Ectodermal cell (in vitro differentiated cells): ENCODE measurements at regions not wholly inside any gene's neighbourhood (a gene's known extent, or its start where the extent isn't known, plus 50 kb on each side); places are given as distances from the start of the nearest gene placed in this dataset.

ENCODE experiments used
- H3K27ac ChIP-seq: 2 replicates; pipeline ENCODE4 v1.7.0; 2013; ENCODE audit warnings: mild to moderate bottlenecking, low read depth, low read length; ENCODE audit not compliant: insufficient read depth, poor library complexity, severe bottlenecking
- H3K27me3 ChIP-seq: 2 replicates; pipeline ENCODE4 v1.7.0; 2013; ENCODE audit warnings: mild to moderate bottlenecking, low read length; ENCODE audit not compliant: insufficient read depth, control insufficient read depth, poor library complexity, severe bottlenecking
- H3K36me3 ChIP-seq: one replicate; pipeline ENCODE4 v1.7.0; 2013; ENCODE audit warnings: low read length; ENCODE audit not compliant: control insufficient read depth, insufficient read depth
- H3K4me1 ChIP-seq: one replicate; pipeline ENCODE4 v1.7.0; 2013; ENCODE audit warnings: low read length; ENCODE audit not compliant: control insufficient read depth, insufficient read depth
- H3K4me3 ChIP-seq: 2 replicates; pipeline ENCODE4 v1.7.0; 2013; ENCODE audit warnings: low read depth, low read length, control low read depth; ENCODE audit not compliant: insufficient read depth
- H3K9me3 ChIP-seq: 2 replicates; pipeline ENCODE4 v1.7.0; 2013; ENCODE audit warnings: mild to moderate bottlenecking, low read length, moderate library complexity; ENCODE audit not compliant: control insufficient read depth
- WGBS, 2 experiments: methylation state at CpG; one replicate each; pipeline ENCODE4 v1.1.7; 2013; ENCODE audit warnings: missing lambda C conversion rate in 2 of 2; 5-methylcytosine and 5-hydroxymethylcytosine counted together

DNA sequence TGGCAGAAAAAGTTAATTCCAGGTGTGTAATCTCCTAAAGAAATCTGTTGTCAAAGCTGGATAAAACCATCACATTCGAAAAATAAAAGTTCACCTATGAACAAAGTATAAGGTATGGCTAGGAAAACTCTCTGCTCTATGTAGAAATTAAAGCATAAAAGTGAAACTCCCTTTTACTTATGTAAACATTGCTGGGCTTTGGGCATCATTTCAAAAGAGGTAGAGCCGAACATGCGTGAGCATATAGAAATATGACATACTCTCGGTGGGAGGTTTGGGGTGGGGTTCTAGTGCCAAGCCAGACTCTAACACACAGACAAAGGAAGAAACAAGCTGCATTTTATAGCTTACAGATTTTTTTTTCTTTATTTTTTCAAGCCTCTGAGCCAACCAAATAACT lies 306.8 kb upstream of the ATP11B start:
- Histone ChIP-seq H3K4me1 (peaks cover 10% of the 10 kb centered on the region), H3K9me3 (no peaks in the 10 kb centered on the region), H3K4me3 (no peak overlapping the region), H3K27ac (no peak overlapping the region), H3K36me3 (no peaks in the 10 kb centered on the region), H3K27me3 (no peaks in the 10 kb centered on the region)
- WGBS, 2 experiments, result 94 to 96% methylated on average over 3 to 4 of the region's 4 CpGs

DNA sequence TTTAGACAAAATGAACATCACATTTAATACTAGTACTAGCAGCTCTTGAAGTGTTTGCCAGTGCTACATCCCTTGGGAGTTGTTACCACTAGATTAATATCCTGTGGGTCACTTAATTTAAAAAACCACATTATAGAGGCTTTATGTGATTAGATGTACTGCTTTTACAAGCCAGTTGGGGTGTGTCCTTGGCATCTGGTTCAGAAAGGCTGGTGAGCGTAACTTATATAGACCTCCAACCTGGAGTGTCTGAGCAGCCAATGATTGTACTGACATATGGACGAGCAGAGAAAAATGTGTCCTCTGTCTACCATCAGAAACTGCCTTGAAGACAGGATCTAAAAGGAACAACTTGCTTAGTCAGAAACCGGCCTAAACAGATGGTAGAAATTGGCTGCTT lies 306.2 kb upstream of the ATP11B start:
- H3K4me1 ChIP-seq, result peaks cover 14% of the 10 kb centered on the region
- WGBS, 2 experiments, result 92 to 94% methylated on average over 3 of the region's 3 CpGs
- no peaks in the 10 kb centered on the region for H3K36me3 ChIP-seq
- no peaks in the 10 kb centered on the region for H3K9me3 ChIP-seq
- no peaks in the 10 kb centered on the region for H3K27me3 ChIP-seq
- no peak overlapping the region for H3K4me3 ChIP-seq
- no peak overlapping the region for H3K27ac ChIP-seq

DNA sequence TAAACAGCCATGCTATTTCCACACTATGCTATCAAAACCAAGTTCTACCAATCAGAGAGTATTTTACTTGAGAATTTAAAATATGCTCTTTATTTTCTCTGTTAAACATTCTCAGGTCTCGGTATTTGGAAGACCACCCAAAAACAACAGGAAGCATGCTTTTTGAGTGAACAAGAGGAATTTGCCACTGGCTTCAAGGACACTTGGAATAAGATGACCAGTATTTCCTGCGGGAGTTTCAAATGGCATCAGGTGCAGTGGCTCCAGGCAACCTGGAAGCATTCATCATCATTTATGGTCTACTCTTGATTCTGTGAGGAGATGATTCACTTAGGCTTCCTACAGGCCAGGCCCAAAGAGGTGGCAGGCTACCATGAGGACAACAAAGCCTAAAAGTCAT lies 305.7 kb upstream of the ATP11B start:
- 96% methylated on average over 2 of the region's 2 CpGs for WGBS, 2 experiments
- Histone ChIP-seq H3K9me3 (no peaks in the 10 kb centered on the region), H3K4me3 (no peak overlapping the region), H3K4me1 (peaks cover 14% of the 10 kb centered on the region), H3K27me3 (no peaks in the 10 kb centered on the region), H3K27ac (no peak overlapping the region), H3K36me3 (no peaks in the 10 kb centered on the region)

DNA sequence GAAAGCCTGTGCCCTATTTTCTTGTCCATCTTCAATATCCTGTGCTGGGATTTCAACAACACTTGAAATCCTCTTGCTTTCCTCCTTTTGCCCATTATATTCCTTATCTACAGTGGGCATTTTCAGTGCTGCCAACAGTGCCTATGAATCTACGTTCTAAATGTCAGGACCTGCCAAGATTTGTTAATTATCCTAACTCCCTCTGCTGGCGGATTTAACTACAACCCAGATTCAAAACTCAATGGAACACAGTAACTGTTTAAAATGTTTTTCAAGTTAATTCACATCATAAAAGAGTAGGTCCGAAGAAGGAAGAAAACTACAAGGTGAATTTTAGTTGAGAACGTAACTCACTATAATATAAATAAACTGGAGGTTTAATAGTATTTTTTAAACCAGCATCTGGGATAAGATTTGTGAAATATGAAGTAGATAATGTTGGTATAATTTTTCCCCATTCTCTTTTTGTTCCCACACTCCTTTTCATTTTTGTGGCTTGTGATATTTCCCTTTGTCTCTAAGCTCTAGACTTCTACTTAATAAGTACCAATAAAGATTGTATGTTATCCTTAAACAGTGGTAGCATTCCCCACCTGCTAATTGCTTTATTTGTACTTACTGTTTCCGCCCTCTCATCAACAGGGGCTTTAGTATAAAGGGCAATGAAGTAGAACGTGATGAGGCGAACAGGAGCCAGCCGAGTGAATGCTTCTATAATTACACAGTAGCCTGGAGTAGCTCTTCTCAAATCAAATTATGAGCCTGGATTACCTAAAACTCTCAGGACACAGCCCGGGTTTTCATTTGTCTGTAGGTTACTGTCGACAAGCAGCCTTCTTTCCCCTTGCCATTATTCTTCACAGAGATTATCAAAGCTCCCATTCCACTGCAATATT lies 302.5 kb upstream of the ATP11B start:
- 48 to 52% methylated on average over 7 to 9 of the region's 10 CpGs for WGBS, 2 experiments
- Histone ChIP-seq H3K9me3 (no peaks in the 10 kb centered on the region), H3K27me3 (no peaks in the 10 kb centered on the region), H3K4me1 (peaks cover 14% of the 10 kb centered on the region), H3K36me3 (no peaks in the 10 kb centered on the region), H3K27ac (peak overlapping the region; percentile 29), H3K4me3 (no peak overlapping the region)

DNA sequence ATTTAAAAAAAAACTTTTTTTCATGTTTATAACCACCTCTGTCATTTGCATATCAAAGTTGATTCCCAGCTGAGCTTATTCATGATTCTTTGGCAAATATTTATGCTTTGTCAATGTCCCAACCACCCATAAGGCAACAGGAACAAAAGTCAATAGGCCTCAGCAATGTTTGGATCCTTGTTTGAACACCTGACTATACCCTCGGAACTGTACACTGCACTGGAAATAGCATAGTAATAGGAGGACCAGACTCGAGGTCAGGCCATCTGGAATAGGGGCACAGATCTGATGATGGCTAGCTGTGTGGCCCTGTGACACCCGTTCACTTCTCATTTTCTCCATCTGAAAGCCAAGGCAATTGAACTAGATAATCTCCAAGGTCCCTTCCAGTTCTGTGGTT lies 301.7 kb upstream of the ATP11B start:
- no peak overlapping the region for H3K27ac ChIP-seq
- H3K4me3 ChIP-seq, result no peak overlapping the region
- no peaks in the 10 kb centered on the region for H3K27me3 ChIP-seq
- no peaks in the 10 kb centered on the region for H3K9me3 ChIP-seq
- H3K4me1 ChIP-seq, result peaks cover 14% of the 10 kb centered on the region
- WGBS, 2 experiments, result 86 to 87% methylated on average over 3 of the region's 3 CpGs
- H3K36me3 ChIP-seq, result no peaks in the 10 kb centered on the region

DNA sequence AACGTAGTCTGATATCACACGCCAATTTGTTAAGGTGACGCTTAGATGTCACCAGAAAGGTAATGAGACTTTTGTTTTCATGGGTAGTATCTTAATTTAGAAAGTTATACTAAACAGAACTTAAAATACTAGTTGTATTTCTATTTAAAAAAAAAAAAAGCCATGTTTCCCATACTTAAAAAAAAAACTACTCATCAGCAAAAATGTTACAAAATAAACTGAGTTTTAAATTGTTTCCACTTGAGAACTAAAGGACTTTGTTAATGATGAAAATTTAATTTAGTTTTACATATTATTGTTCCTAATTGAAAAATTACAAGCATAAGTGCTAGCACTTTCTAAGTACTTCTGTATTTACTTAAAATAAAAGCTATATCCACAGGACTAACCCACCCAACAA lies 300.8 kb upstream of the ATP11B start:
- Histone ChIP-seq H3K27ac (no peak overlapping the region), H3K4me3 (no peak overlapping the region), H3K9me3 (no peaks in the 10 kb centered on the region), H3K36me3 (no peaks in the 10 kb centered on the region), H3K27me3 (no peaks in the 10 kb centered on the region), H3K4me1 (peaks cover 14% of the 10 kb centered on the region)
- 98 to 100% methylated on average over 1 to 3 of the region's 3 CpGs for WGBS, 2 experiments

DNA sequence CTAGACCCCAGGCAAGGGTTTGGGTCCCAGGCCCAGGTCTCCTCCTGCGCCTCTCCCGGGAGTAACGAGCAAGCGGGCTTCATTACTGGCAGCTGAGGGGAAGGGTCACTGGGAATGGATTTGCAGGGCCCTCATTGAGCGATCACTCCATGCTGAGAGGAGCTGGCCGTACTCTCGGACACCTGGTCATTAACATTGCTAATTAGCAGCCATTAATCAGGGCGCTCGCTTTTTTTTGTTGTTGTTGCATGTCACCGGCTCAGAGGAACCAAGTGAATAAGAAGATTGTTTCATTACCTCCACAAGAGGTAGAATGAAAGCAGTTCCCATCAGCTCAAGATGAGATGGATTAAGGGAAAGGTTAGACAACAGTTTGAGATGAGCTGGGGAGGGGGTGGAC lies 293.0 kb upstream of the ATP11B start:
- no peaks in the 10 kb centered on the region for H3K9me3 ChIP-seq

DNA sequence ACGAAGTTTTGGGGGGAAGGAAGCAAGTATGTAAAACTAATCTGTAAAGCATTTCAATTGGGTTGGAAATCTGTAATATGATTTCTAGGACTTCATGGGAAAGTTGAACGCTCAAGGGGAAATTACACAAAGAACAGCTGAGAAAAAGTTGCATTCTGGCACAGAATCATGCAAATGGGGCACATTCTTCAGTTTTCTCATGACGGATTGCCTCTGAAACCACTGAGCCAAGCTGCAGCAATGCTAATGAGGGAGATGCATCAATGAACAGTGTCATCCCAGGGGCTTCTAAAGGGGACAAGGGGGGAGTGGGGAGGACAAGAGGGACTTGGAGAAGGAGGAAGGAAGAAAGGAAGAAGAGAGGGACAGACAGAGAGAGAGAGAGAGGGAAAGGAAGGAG lies 291.4 kb upstream of the ATP11B start:
- H3K27me3 ChIP-seq, result no peaks in the 10 kb centered on the region
- 23 to 29% methylated on average over 3 of the region's 3 CpGs for WGBS, 2 experiments
- H3K36me3 ChIP-seq, result no peaks in the 10 kb centered on the region
- no peaks in the 10 kb centered on the region for H3K9me3 ChIP-seq
- H3K4me1 ChIP-seq, result peaks cover 40% of the 10 kb centered on the region
- H3K4me3 ChIP-seq, result no peak overlapping the region
- H3K27ac ChIP-seq, result peak overlapping the region; percentile 40

More for the DNA sequence above, 293.0 kb upstream of the ATP11B start:
- peaks cover 40% of the 10 kb centered on the region for H3K4me1 ChIP-seq
- H3K4me3 ChIP-seq, result no peak overlapping the region
- peak overlapping the region; percentile 40 for H3K27ac ChIP-seq
- WGBS, 2 experiments, result 1 to 2% methylated on average over 10 of the region's 10 CpGs
- no peaks in the 10 kb centered on the region for H3K36me3 ChIP-seq
- no peaks in the 10 kb centered on the region for H3K27me3 ChIP-seq

DNA sequence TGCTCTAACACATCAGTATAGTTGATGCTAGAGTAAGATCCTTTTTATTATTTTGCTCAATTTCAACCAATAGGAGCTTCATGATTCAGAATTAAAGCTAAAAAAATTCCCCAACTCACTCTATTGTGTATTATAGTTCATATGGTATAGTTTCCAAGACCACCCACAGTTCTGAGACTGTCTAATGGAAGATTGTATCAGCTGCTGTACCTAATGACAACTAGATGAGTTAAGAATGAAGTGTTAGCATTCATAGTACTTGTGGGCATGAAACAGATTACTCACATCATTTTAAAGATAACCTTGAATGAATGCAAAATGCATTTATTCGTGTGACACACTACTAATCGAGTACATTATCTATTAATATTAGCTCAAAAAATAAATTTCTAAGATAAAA lies 289.9 kb upstream of the ATP11B start:
- Histone ChIP-seq H3K4me3 (no peak overlapping the region), H3K27ac (no peak overlapping the region), H3K4me1 (peaks cover 41% of the 10 kb centered on the region), H3K36me3 (no peaks in the 10 kb centered on the region), H3K27me3 (no peaks in the 10 kb centered on the region), H3K9me3 (no peaks in the 10 kb centered on the region)
- no CpG with 5 or more reads among the region's 2 CpGs for WGBS, 2 experiments

DNA sequence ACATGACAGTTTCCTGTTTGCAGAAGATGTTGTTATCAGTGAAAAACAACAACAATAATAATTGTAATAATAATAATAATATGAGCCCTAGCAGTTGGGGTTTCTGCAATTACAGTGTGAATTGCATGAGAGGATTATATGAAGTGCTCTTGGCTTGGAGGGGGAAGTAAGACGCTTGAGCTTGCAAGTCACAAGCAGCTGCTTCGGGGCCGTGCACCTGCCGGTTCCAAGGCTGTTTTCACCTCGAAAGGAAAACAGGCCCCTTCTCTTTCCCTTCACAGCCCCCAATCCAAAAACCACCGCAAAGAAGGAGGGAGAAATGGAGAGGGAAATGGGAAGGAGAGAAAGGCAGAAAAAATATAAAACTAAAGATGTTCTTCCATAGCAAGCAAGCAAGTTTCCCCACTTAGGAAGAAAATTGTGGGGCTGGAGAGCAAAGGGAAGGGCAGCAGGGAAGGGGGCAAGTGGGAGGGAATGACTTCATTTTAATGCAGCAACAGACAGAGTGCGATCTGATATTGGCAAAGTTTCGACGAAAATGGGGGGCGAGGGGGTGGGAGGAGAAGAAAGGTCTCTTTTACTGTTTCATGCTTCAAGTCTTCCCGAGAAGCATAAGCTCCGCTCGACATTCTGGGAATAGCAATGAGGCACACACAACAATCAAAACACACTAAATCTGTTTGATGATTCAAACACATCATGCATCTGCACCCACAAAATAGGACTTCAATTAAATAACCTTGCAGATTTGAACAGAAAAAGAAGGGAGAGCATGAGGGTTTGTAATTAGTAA lies 284.2 kb upstream of the ATP11B start:
- Histone ChIP-seq H3K4me1 (peaks cover 18% of the 10 kb centered on the region), H3K27ac (no peak overlapping the region), H3K27me3 (no peaks in the 10 kb centered on the region), H3K4me3 (no peak overlapping the region), H3K36me3 (no peaks in the 10 kb centered on the region), H3K9me3 (no peaks in the 10 kb centered on the region)
- WGBS, 2 experiments, result 54 to 62% methylated on average over 8 to 12 of the region's 13 CpGs
